HCT116 (cell line): ENCODE measurements at regions not wholly inside any gene's neighbourhood (a gene's known extent, or its start where the extent isn't known, plus 50 kb on each side); places are given as distances from the start of the nearest gene placed in this dataset.

Experiments
- ATAC-seq: fragments of 200-7000 bp; cut with Tn5 transposase; 2 replicates; pipeline ENCODE4 v1.9.1; 2020; ENCODE audit warnings: mild to moderate bottlenecking, moderate library complexity
- BruUV-seq: library from RNA; stranded (reverse); fragments of 400-500 nt; replicated peaks from 2 replicates; lab custom pipeline; 2021; lab: Mats Ljungman, UMichigan
- CTCF ChIA-PET: fragments of 300-600 bp; sonication (Branson Sonifier 250); formaldehyde crosslinking; loops from one replicate; lab custom pipeline; 2021; ENCODE audit warnings: antibody characterized with exemption; lab: Charles Lee
- POLR2A ChIA-PET: fragments of 300-600, 350-600 bp; sonication (Branson Sonifier 250); formaldehyde crosslinking; loops from one replicate; lab custom pipeline; 2021; ENCODE audit warnings: antibody characterized with exemption; lab: Charles Lee
- RAD21 ChIA-PET, 2 experiments: fragments of 300-600 bp; sonication (Branson Sonifier 250); formaldehyde crosslinking; loops; one replicate each; lab custom pipeline; 2023; ENCODE audit warnings: low total read pairs in 2 of 2; ENCODE audit not compliant: uncharacterized antibody in 2 of 2, unreplicated experiment in 2 of 2, low non-redundant PET in 1 of 2; lab: Charles Lee
- DNase-seq: peaks from one replicate; pipeline ENCODE4 v3.0.0-alpha.2; 2010; ENCODE audit warnings: low read depth, low spot score
- H2AFZ ChIP-seq: fragments of 200-600 bp; shearing (Covaris generic), sonication (generic); 2 replicates; pipeline ENCODE4 v1.6.1; 2017; ENCODE audit warnings: low read depth, mixed run types, mixed read lengths, antibody characterized with exemption, low read length; ENCODE audit not compliant: poor library complexity, severe bottlenecking
- H3K27ac ChIP-seq: 2 replicates; pipeline ENCODE4 v1.5.1; 2012; ENCODE audit warnings: low read depth, low read length
- H3K27me3 ChIP-seq: fragments of 200-600 bp; sonication (generic); 2 replicates; pipeline ENCODE4 v1.6.1; 2016; ENCODE audit warnings: mixed run types, low read length, mixed read lengths; ENCODE audit not compliant: insufficient read depth
- H3K36me3 ChIP-seq, 2 experiments: fragments of 200-500 bp in 1 of 2; fragments of 200-600 bp in 1 of 2; sonication (Bioruptor generic) in 1 of 2; sonication (generic) in 1 of 2; 2 replicates each; pipeline versions ENCODE4 v1.5.1 to v1.6.1; 2014 to 2016; ENCODE audit warnings: low read length in 2 of 2, inconsistent platforms in 1 of 2, mixed read lengths in 1 of 2, mixed run types in 1 of 2; ENCODE audit not compliant: insufficient read depth in 2 of 2, control insufficient read depth in 1 of 2
- H3K4me1 ChIP-seq, 2 experiments: fragments of 200-600 bp in 1 of 2; sonication (generic) in 1 of 2; 2 replicates each; pipeline versions ENCODE4 v1.5.1 to v1.6.1; 2012 to 2017; ENCODE audit warnings: low read length in 2 of 2, inconsistent platforms in 1 of 2, mild to moderate bottlenecking in 1 of 2, mixed read lengths in 1 of 2, mixed run types in 1 of 2, moderate library complexity in 1 of 2; ENCODE audit not compliant: insufficient read depth in 2 of 2, control insufficient read depth in 1 of 2
- H3K4me2 ChIP-seq: fragments of 200-600 bp; sonication (generic); 2 replicates; pipeline ENCODE4 v1.6.1; 2017; ENCODE audit warnings: mixed run types, low read length, mixed read lengths
- H3K4me3 ChIP-seq, 2 experiments: fragments of 200-600 bp in 1 of 2; sonication (generic) in 1 of 2; replicated peaks in 1 of 2; 2 replicates each; pipeline ENCODE4 v1.5.1; 2011 to 2016; ENCODE audit warnings: low read length in 2 of 2, control low read depth in 1 of 2, low read depth in 1 of 2, mild to moderate bottlenecking in 1 of 2, mixed read lengths in 1 of 2, mixed run types in 1 of 2
- H3K79me2 ChIP-seq: fragments of 200-600 bp; sonication (generic); 2 replicates; pipeline ENCODE4 v1.6.1; 2017; ENCODE audit warnings: mild to moderate bottlenecking, mixed run types, low read length, moderate library complexity, mixed read lengths; ENCODE audit not compliant: insufficient read depth
- H3K9ac ChIP-seq: fragments of 200-600 bp; sonication (generic); 2 replicates; pipeline ENCODE4 v1.6.1; 2016; ENCODE audit warnings: low read length, mixed read lengths
- H3K9me2 ChIP-seq: fragments of 200-600 bp; sonication (generic), shearing (Covaris generic); 2 replicates; pipeline ENCODE4 v1.6.1; 2017; ENCODE audit warnings: mixed run types, mild to moderate bottlenecking, moderate library complexity; ENCODE audit not compliant: insufficient read depth
- H3K9me3 ChIP-seq, 2 experiments: fragments of 200-500 bp in 1 of 2; fragments of 200-600 bp in 1 of 2; sonication (Bioruptor generic) in 1 of 2; sonication (generic) in 1 of 2; 2 replicates each; pipeline ENCODE4 v1.6.1; 2014 to 2017; ENCODE audit warnings: low read length in 2 of 2, mixed read lengths in 2 of 2, inconsistent platforms in 1 of 2, low read depth in 1 of 2, mild to moderate bottlenecking in 1 of 2, mixed run types in 1 of 2, moderate library complexity in 1 of 2; ENCODE audit not compliant: control insufficient read depth in 1 of 2, insufficient read depth in 1 of 2
- H4K20me1 ChIP-seq: fragments of 200-600 bp; sonication (generic), shearing (Covaris generic); 2 replicates; pipeline ENCODE4 v1.6.1; 2017; ENCODE audit warnings: mixed run types, mild to moderate bottlenecking, moderate library complexity; ENCODE audit not compliant: insufficient read depth
- CBX3 ChIP-seq: IDR thresholded peaks from 2 replicates; pipeline ENCODE4 v1.6.1; 2012; ENCODE audit warnings: low read depth
- EGR1 ChIP-seq: IDR thresholded peaks from 2 replicates; pipeline ENCODE4 v1.6.1; 2012; ENCODE audit warnings: low read depth
- ELF1 ChIP-seq: IDR thresholded peaks from 2 replicates; pipeline ENCODE4 v1.6.1; 2012; ENCODE audit warnings: low read depth, borderline replicate concordance
- EZH2 ChIP-seq: fragments of 200-600 bp; sonication (generic); IDR thresholded peaks from 2 replicates; pipeline ENCODE4 v1.6.1; 2017; ENCODE audit warnings: antibody characterized with exemption, mixed run types
- POLR2A ChIP-seq: IDR thresholded peaks from 2 replicates; pipeline ENCODE4 v1.7.0; 2011; ENCODE audit warnings: borderline replicate concordance; ENCODE audit not compliant: insufficient read depth, insufficient read length; ENCODE audit errors: extremely low read depth
- POLR2AphosphoS5 ChIP-seq: IDR thresholded peaks from 2 replicates; pipeline ENCODE4 v1.6.1; 2011; ENCODE audit warnings: mild to moderate bottlenecking, low read depth, low read length, moderate library complexity
- RAD21 ChIP-seq: IDR thresholded peaks from 2 replicates; pipeline ENCODE4 v1.6.1; 2012; ENCODE audit warnings: low read depth, mild to moderate bottlenecking
- REST ChIP-seq: IDR thresholded peaks from 2 replicates; pipeline ENCODE4 v1.6.1; 2012; ENCODE audit warnings: low read depth
- SP1 ChIP-seq: IDR thresholded peaks from 2 replicates; pipeline ENCODE4 v1.6.1; 2012; ENCODE audit warnings: low read depth
- SRF ChIP-seq: IDR thresholded peaks from 2 replicates; pipeline ENCODE4 v1.6.1; 2012; ENCODE audit warnings: low read depth
- ZFX ChIP-seq: fragments of 450-650 bp; IDR thresholded peaks from 2 replicates; pipeline ENCODE4 v1.6.1; 2017
- intact Hi-C: fragments of 100-400 bp; cut with micrococcal nuclease; formaldehyde crosslinking; loops from 2 replicates; pipeline ENCODE4 v1.10.0; 2022

DNA sequence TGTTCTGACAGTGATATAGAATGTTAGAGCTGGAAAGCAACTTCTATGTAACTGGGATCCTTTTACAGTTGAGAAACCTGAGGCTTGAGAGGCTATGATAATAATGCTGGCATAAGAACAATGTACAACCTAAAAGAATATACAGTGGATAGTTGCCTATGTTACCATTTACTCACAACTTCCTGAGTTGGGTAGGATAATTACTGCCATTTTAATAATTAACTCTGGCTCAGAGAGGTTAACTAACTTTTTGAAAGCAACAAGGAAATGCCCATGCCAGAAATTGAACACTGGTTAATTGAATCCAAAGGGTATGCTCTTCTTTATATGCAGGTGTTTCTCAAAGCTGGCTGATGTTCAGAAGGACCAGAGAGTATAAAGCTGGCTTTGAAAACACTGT is 530.7 kb upstream of the MAP3K7 start:
- ChIA-PET CTCF (no interaction called here), RAD21 (no interaction called here), POLR2A (no interaction called here)
- no peaks in the 10 kb centered on the region for H3K4me1 ChIP-seq
- intact Hi-C loops = no loop called here
- no peak overlapping the region for H3K4me3 ChIP-seq
- no peak overlapping the region for H3K4me2 ChIP-seq
- TF ChIP-seq EZH2 (no peak), POLR2AphosphoS5 (no peak), ZFX (no peak), SP1 (no peak), SRF (no peak), ELF1 (no peak)
- H4K20me1 ChIP-seq = no peaks in the 10 kb centered on the region
- no peak overlapping the region for H3K27ac ChIP-seq
- DNase-seq (no peak), ATAC-seq (no peak)
- BruUV-seq = no TSS peak
- no peaks in the 10 kb centered on the region for H3K9me2 ChIP-seq
- H3K27me3 ChIP-seq = no peaks in the 10 kb centered on the region
- H3K79me2 ChIP-seq = no peaks in the 10 kb centered on the region
- no peak overlapping the region for H2AFZ ChIP-seq
- no peaks in the 10 kb centered on the region for H3K36me3 ChIP-seq
- H3K9me3 ChIP-seq = peaks cover 0 to 8% of the 10 kb centered on the region in 2 experiments; a peak in 1 of 4 replicates
- no peak overlapping the region for H3K9ac ChIP-seq

GRCh38 chr6:91114123-91114708 is 527.3 kb upstream of the MAP3K7 start:
- ChIA-PET CTCF (no interaction called here), RAD21 (no interaction called here), POLR2A (no interaction called here)
- Histone ChIP-seq H4K20me1 (no peaks in the 10 kb centered on the region), H3K4me2 (no peak overlapping the region), H3K4me1 (no peaks in the 10 kb centered on the region), H3K27ac (no peak overlapping the region), H3K9ac (no peak overlapping the region), H3K9me2 (no peaks in the 10 kb centered on the region), H3K9me3 (peaks cover 0 to 8% of the 10 kb centered on the region in 2 experiments; a peak in 1 of 4 replicates), H3K27me3 (no peaks in the 10 kb centered on the region), H3K4me3 (no peak overlapping the region), H3K36me3 (no peaks in the 10 kb centered on the region), H2AFZ (no peak overlapping the region), H3K79me2 (no peaks in the 10 kb centered on the region)
- intact Hi-C loops = no loop called here
- ATAC-seq (no peak), DNase-seq (no peak)
- no TSS peak for BruUV-seq
- TF ChIP-seq SP1 (no peak), POLR2A (no peak), CBX3 (no peak), EGR1 (no peak), RAD21 (no peak), POLR2AphosphoS5 (no peak), REST (no peak), EZH2 (no peak)
